PC-9 (cell line): ENCODE measurements at regions not wholly inside any gene's neighbourhood (a gene's known extent, or its start where the extent isn't known, plus 50 kb on each side); places are given as distances from the start of the nearest gene placed in this dataset.

Experiments
- BruUV-seq: library from RNA; stranded (reverse); fragments of 400-500 nt; replicated peaks from 2 replicates; lab custom pipeline; 2021; lab: Mats Ljungman, UMichigan
- CTCF ChIA-PET: fragments of 300-600 bp; sonication (Branson Sonifier 250); formaldehyde crosslinking; loops from one replicate; lab custom pipeline; 2022; ENCODE audit warnings: antibody characterized with exemption; lab: Charles Lee
- POLR2A ChIA-PET: fragments of 300-600 bp; sonication (Branson Sonifier 250); formaldehyde crosslinking; loops from one replicate; lab custom pipeline; 2022; ENCODE audit warnings: antibody characterized with exemption; ENCODE audit not compliant: unreplicated experiment; lab: Charles Lee
- DNase-seq, 2 experiments: peaks; one replicate each; pipeline versions ENCODE4 v3.0.0 to v3.0.0-alpha.2; 2015 to 2022; ENCODE audit warnings: mixed read lengths in 1 of 2
- H2AFZ ChIP-seq: fragments of 200-600 bp; sonication (generic); 2 replicates; pipeline ENCODE4 v1.8.1; 2017; ENCODE audit warnings: antibody characterized with exemption
- H3F3A ChIP-seq: fragments of 200-600 bp; sonication (generic); 2 replicates; pipeline ENCODE4 v1.8.1; 2017; ENCODE audit warnings: antibody characterized with exemption, mild to moderate bottlenecking, low read depth; ENCODE audit not compliant: insufficient read depth
- H3K27ac ChIP-seq: fragments of 200-600 bp; sonication (generic); 2 replicates; pipeline ENCODE4 v1.6.1; 2016; ENCODE audit warnings: mixed run types
- H3K27me3 ChIP-seq: fragments of 200-600 bp; sonication (generic); 2 replicates; pipeline ENCODE4 v1.6.1; 2016; ENCODE audit warnings: low read depth, mixed run types; ENCODE audit not compliant: insufficient read depth
- H3K36me3 ChIP-seq: fragments of 200-600 bp; sonication (generic); 2 replicates; pipeline ENCODE4 v1.6.1; 2016; ENCODE audit warnings: low read depth, mixed run types
- H3K4me1 ChIP-seq: fragments of 200-600 bp; sonication (generic); replicated peaks from 2 replicates; pipeline ENCODE4 v1.6.1; 2016; ENCODE audit warnings: mixed run types; ENCODE audit not compliant: insufficient read depth
- H3K4me2 ChIP-seq: fragments of 200-600 bp; sonication (generic); 2 replicates; pipeline ENCODE4 v1.6.1; 2017; ENCODE audit warnings: mixed run types
- H3K4me3 ChIP-seq: fragments of 200-600 bp; sonication (generic); 2 replicates; pipeline ENCODE4 v1.6.1; 2016; ENCODE audit warnings: mixed run types
- H3K79me2 ChIP-seq: fragments of 200-600 bp; sonication (generic); 2 replicates; pipeline ENCODE4 v1.6.1; 2017; ENCODE audit warnings: low read depth, mixed run types
- H3K9me2 ChIP-seq: fragments of 200-600 bp; sonication (generic); 2 replicates; pipeline ENCODE4 v1.8.1; 2017; ENCODE audit warnings: mild to moderate bottlenecking; ENCODE audit not compliant: insufficient read depth
- H3K9me3 ChIP-seq: fragments of 200-600 bp; sonication (generic); 2 replicates; pipeline ENCODE4 v1.8.1; 2016; ENCODE audit warnings: low read depth; ENCODE audit not compliant: insufficient read depth
- H4K20me1 ChIP-seq: fragments of 200-600 bp; sonication (generic); 2 replicates; pipeline ENCODE4 v1.8.1; 2017; ENCODE audit not compliant: insufficient read depth
- EZH2 ChIP-seq: fragments of 200-600 bp; sonication (generic); IDR thresholded peaks from 2 replicates; pipeline ENCODE4 v1.8.0; 2017; ENCODE audit warnings: antibody characterized with exemption, low read depth
- intact Hi-C: fragments of 100-400 bp; cut with micrococcal nuclease; formaldehyde crosslinking; loops from one replicate; pipeline ENCODE4 v1.10.0; 2022; ENCODE audit not compliant: unreplicated experiment
- TF ChIP-seq, protein P1 (sequence below): fragments of 200-600 bp; sonication (generic); conservative IDR thresholded peaks from 2 replicates; pipeline ENCODE4 v1.6.1; 2017; ENCODE audit warnings: mixed run types, antibody characterized with exemption, mild to moderate bottlenecking, moderate library complexity

DNA sequence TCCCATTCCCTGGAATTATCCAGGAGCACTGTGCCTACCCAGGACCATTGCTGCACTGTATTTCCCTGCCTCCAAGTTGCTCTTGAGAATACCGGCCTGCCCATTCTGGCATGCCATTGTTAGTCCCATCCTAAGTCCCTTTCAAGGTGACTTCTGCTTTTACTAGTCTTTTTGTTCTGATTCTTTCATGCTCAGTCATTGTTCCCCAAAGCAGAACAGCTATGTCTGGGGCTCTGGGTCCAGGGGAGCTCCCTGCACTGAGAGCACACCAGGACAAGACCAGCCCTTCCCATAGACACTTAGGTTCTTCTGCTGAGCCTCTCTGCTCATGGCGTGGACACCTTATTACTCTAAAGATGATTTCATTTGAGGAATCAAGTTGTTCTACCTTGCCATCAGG, 388.9 kb upstream of the KLF4 start:
- H3K4me1 ChIP-seq, result peaks cover 13% of the 10 kb centered on the region
- no peak overlapping the region for H3K4me2 ChIP-seq
- DNase-seq, result no peak
- intact Hi-C loops, result no loop called here
- H3K79me2 ChIP-seq, result no peaks in the 10 kb centered on the region
- H2AFZ ChIP-seq, result no peak overlapping the region
- H3K27ac ChIP-seq, result no peak overlapping the region
- CTCF ChIA-PET, result no interaction called here
- no peaks in the 10 kb centered on the region for H3F3A ChIP-seq
- H3K27me3 ChIP-seq, result no peaks in the 10 kb centered on the region
- H3K36me3 ChIP-seq, result no peaks in the 10 kb centered on the region
- H4K20me1 ChIP-seq, result no peaks in the 10 kb centered on the region
- no peaks in the 10 kb centered on the region for H3K9me3 ChIP-seq
- TF ChIP-seq, protein P1, sequence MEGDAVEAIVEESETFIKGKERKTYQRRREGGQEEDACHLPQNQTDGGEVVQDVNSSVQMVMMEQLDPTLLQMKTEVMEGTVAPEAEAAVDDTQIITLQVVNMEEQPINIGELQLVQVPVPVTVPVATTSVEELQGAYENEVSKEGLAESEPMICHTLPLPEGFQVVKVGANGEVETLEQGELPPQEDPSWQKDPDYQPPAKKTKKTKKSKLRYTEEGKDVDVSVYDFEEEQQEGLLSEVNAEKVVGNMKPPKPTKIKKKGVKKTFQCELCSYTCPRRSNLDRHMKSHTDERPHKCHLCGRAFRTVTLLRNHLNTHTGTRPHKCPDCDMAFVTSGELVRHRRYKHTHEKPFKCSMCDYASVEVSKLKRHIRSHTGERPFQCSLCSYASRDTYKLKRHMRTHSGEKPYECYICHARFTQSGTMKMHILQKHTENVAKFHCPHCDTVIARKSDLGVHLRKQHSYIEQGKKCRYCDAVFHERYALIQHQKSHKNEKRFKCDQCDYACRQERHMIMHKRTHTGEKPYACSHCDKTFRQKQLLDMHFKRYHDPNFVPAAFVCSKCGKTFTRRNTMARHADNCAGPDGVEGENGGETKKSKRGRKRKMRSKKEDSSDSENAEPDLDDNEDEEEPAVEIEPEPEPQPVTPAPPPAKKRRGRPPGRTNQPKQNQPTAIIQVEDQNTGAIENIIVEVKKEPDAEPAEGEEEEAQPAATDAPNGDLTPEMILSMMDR, result no peak
- no peak for TF ChIP-seq EZH2
- POLR2A ChIA-PET, result no interaction called here
- H3K4me3 ChIP-seq, result no peak overlapping the region
- no TSS peak for BruUV-seq
- no peaks in the 10 kb centered on the region for H3K9me2 ChIP-seq

- no peak for TF ChIP-seq EZH2
- TF ChIP-seq, protein P1, result no peak
- intact Hi-C loops, result no loop called here
- no TSS peak for BruUV-seq
- POLR2A ChIA-PET, result no interaction called here
- Histone ChIP-seq H3K4me3 (no peak overlapping the region), H2AFZ (no peak overlapping the region), H3K36me3 (no peaks in the 10 kb centered on the region), H3K79me2 (no peaks in the 10 kb centered on the region), H3K27ac (no peak overlapping the region), H3K9me2 (no peaks in the 10 kb centered on the region), H3K27me3 (no peaks in the 10 kb centered on the region), H4K20me1 (no peaks in the 10 kb centered on the region), H3K4me1 (peaks cover 17% of the 10 kb centered on the region), H3F3A (0 out of 2 replicates have a peak, but pooled peaks cover 5% of the 10 kb centered on the region), H3K4me2 (no peak overlapping the region), H3K9me3 (no peaks in the 10 kb centered on the region)
- DNase-seq, result no peak
- CTCF ChIA-PET, result interaction anchor here (1.0 kb wide), 1 partner anchor 10 kb away, joined by 4 read pairs; no protein-coding TSS in a partner anchor
These were observed 386.0 kb upstream of the KLF4 start for GRCh38 chr9:107875571-107875980.

DNA sequence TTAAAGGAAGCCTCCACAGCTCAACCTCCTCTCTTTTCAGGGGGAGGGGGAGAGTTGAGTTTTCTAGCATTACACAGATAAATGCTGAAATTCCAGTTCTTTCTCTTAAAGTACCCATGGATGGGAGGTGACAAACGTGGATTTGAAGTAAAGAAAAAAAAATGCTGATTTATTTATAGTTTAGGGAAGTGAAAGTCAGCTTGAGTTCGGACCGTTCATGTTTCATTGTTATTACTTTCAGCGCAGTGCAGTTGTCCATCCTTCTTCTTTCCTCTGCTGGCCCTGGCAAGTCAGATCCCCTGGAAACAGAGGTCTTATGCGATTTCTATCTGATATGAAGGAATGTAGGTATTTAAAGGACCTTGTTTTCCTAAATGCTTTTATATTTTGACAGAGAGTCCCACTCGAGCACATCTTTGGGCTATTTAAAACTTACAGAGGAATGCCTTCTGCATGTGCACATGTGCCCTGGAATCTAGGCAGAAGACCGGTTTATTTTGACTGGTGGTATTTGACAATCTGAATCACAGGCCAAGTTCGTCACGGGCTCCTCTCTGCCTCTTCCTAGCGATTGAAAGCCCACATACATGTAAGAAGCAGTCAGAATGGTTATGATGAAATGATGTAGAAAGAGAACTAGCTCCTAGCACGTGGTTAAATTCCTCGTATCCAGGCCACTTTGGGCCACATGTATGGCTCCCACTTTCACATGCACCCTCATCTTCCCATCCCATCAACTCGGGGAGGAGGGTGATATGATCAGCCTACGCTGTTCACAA, 385.2 kb upstream of the KLF4 start:
- no peaks in the 10 kb centered on the region for H3K27me3 ChIP-seq
- H3K4me1 ChIP-seq, result peaks cover 12% of the 10 kb centered on the region; the same call in 1 of the 2 replicates
- no peaks in the 10 kb centered on the region for H3K79me2 ChIP-seq
- no peak for DNase-seq
- CTCF ChIA-PET, result interaction anchor here (1.0 kb wide), 1 partner anchor 10 kb away, joined by 4 read pairs; no protein-coding TSS in a partner anchor
- no peak overlapping the region for H3K27ac ChIP-seq
- H4K20me1 ChIP-seq, result no peaks in the 10 kb centered on the region
- no peak overlapping the region for H3K4me2 ChIP-seq
- POLR2A ChIA-PET, result no interaction called here
- no peak overlapping the region; the same call in 1 of the 2 replicates for H2AFZ ChIP-seq
- no peaks in the 10 kb centered on the region for H3K36me3 ChIP-seq
- no peak overlapping the region for H3K4me3 ChIP-seq
- H3K9me3 ChIP-seq, result no peaks in the 10 kb centered on the region
- no peaks in the 10 kb centered on the region for H3K9me2 ChIP-seq
- intact Hi-C loops, result no loop called here
- no peak for TF ChIP-seq EZH2
- TF ChIP-seq, protein P1, result no peak
- BruUV-seq, result no TSS peak
- 0 out of 2 replicates have a peak, but pooled peaks cover 6% of the 10 kb centered on the region for H3F3A ChIP-seq
